Stimulated activated CD4-positive, alpha-beta T cell treated with anti-CD3 and anti-CD28 coated beads, Interleukin-1b, Interleukin-23, amount 100 ng/mL, for 48 hours (primary cell): ENCODE measurements at regions not wholly inside any gene's neighbourhood (a gene's known extent, or its start where the extent isn't known, plus 50 kb on each side); places are given as distances from the start of the nearest gene placed in this dataset.
"Not testable (repeated sequence)": the region's sequence is repeated elsewhere in the genome, so short reads cannot be mapped to it uniquely, and the experiment has no call there.

Source experiments
- DNase-seq: peaks from one replicate; pipeline ENCODE4 v3.0.0-alpha.2; 2020

GRCh38 chr4:179625406-179625805 lies 2183.2 kb upstream of the AGA start:
- no peak for DNase-seq

- DNase-seq = no peak
Measured at GRCh38 chr4:179626687-179627086, 2184.4 kb upstream of the AGA start.

GRCh38 chr4:179631321-179631720 lies 2189.1 kb upstream of the AGA start:
- DNase-seq = no peak

GRCh38 chr4:179634862-179635261 lies 2192.6 kb upstream of the AGA start:
- no peak for DNase-seq

- no peak for DNase-seq
Measured at GRCh38 chr4:179662522-179662921, 2220.3 kb upstream of the AGA start.

- no peak for DNase-seq
Measured at GRCh38 chr4:179663641-179664429, 2221.6 kb upstream of the AGA start.

- no peak for DNase-seq
Measured at GRCh38 chr4:179664430-179665027, 2222.3 kb upstream of the AGA start.

- DNase-seq = no peak
Measured at GRCh38 chr4:179666226-179666625, 2224.0 kb upstream of the AGA start.

GRCh38 chr4:179671609-179672008 lies 2229.4 kb upstream of the AGA start:
- DNase-seq = no peak

- DNase-seq = no peak
Measured at GRCh38 chr4:179678093-179678814, 2236.0 kb upstream of the AGA start.

GRCh38 chr4:179683661-179684060 lies 2241.4 kb upstream of the AGA start:
- not testable (repeated sequence) for DNase-seq

GRCh38 chr4:179692222-179692621 lies 2250.0 kb upstream of the AGA start:
- DNase-seq = no peak

GRCh38 chr4:179695175-179695574 lies 2252.9 kb upstream of the AGA start:
- DNase-seq = no peak

GRCh38 chr4:179698321-179698720 lies 2256.1 kb upstream of the AGA start:
- no peak for DNase-seq

- DNase-seq = no peak
Measured at GRCh38 chr4:179709961-179710624, 2267.9 kb upstream of the AGA start.

- DNase-seq = no peak
Measured at GRCh38 chr4:179719766-179720450, 2277.7 kb upstream of the AGA start.

GRCh38 chr4:179726491-179726890 lies 2284.3 kb upstream of the AGA start:
- not testable (repeated sequence) for DNase-seq

GRCh38 chr4:179728305-179728704 lies 2286.1 kb upstream of the AGA start:
- no peak for DNase-seq

- DNase-seq = not testable (repeated sequence)
Measured at GRCh38 chr4:179736820-179737219, 2294.6 kb upstream of the AGA start.

GRCh38 chr4:179738822-179739221 lies 2296.6 kb upstream of the AGA start:
- no peak for DNase-seq

- no peak for DNase-seq
Measured at GRCh38 chr4:179747218-179747910, 2305.1 kb upstream of the AGA start.

- DNase-seq = no peak
Measured at GRCh38 chr4:179748837-179749236, 2306.6 kb upstream of the AGA start.
